ENCODE measurements at regions not wholly inside any gene's neighbourhood (a gene's known extent, or its start where the extent isn't known, plus 50 kb on each side); places are given as distances from the start of the nearest gene placed in this dataset.

- Histone ChIP-seq H3K4me3 (ENCODE audit: low read depth in 1 of 2, low read length in 2 of 2) (peak overlapping the region in 1 of 2 donors; percentile 25), H3K27me3 (ENCODE audit: low read depth, low read length) (no peaks in the 10 kb centered on the region), H3K9me3 (ENCODE audit: control insufficient read depth in 1 of 2, low read length in 2 of 2) (no peaks in the 10 kb centered on the region), H3K27ac (ENCODE audit: low read length) (peak overlapping the region; percentile 7), H3K36me3 (ENCODE audit: control insufficient read depth in 1 of 2, insufficient read depth in 2 of 2, low read length in 2 of 2) (no peaks in the 10 kb centered on the region), H3K4me1 (ENCODE audit: control insufficient read depth in 1 of 2, insufficient read depth in 2 of 2, low read length in 2 of 2) (peaks cover 6 to 17% of the 10 kb centered on the region in 2 donors)
Observed at GRCh38 chr5:166980666-166981065, 1310.8 kb upstream of the WWC1 start.

- Histone ChIP-seq H3K27me3 (ENCODE audit: low read depth, low read length) (no peaks in the 10 kb centered on the region), H3K4me3 (ENCODE audit: low read depth in 1 of 2, low read length in 2 of 2) (peak overlapping the region in 1 of 2 donors; percentile 4)
Observed at GRCh38 chr5:166982226-166982625, 1309.2 kb upstream of the WWC1 start.

GRCh38 chr5:166991601-166992000, 1299.8 kb upstream of the WWC1 start:
- Histone ChIP-seq H3K9me3 (ENCODE audit: control insufficient read depth in 1 of 2, low read length in 2 of 2) (no peaks in the 10 kb centered on the region), H3K4me3 (ENCODE audit: low read depth in 1 of 2, low read length in 2 of 2) (no peak overlapping the region), H3K27me3 (ENCODE audit: low read depth, low read length) (no peaks in the 10 kb centered on the region), H3K27ac (ENCODE audit: low read length) (no peak overlapping the region), H3K4me1 (ENCODE audit: control insufficient read depth in 1 of 2, insufficient read depth in 2 of 2, low read length in 2 of 2) (peaks cover 0 to 24% of the 10 kb centered on the region in 2 donors), H3K36me3 (ENCODE audit: control insufficient read depth in 1 of 2, insufficient read depth in 2 of 2, low read length in 2 of 2) (no peaks in the 10 kb centered on the region)

More at GRCh38 chr5:166982226-166982625, 1309.2 kb upstream of the WWC1 start:
- Histone ChIP-seq H3K4me1 (ENCODE audit: control insufficient read depth in 1 of 2, insufficient read depth in 2 of 2, low read length in 2 of 2) (peaks cover 6 to 17% of the 10 kb centered on the region in 2 donors), H3K27ac (ENCODE audit: low read length) (peak overlapping the region; percentile 17), H3K9me3 (ENCODE audit: control insufficient read depth in 1 of 2, low read length in 2 of 2) (no peaks in the 10 kb centered on the region), H3K36me3 (ENCODE audit: control insufficient read depth in 1 of 2, insufficient read depth in 2 of 2, low read length in 2 of 2) (no peaks in the 10 kb centered on the region)

GRCh38 chr5:166992108-166992507, 1299.3 kb upstream of the WWC1 start:
- Histone ChIP-seq H3K4me1 (ENCODE audit: control insufficient read depth in 1 of 2, insufficient read depth in 2 of 2, low read length in 2 of 2) (peaks cover 0 to 24% of the 10 kb centered on the region in 2 donors), H3K27me3 (ENCODE audit: low read depth, low read length) (no peaks in the 10 kb centered on the region), H3K4me3 (ENCODE audit: low read depth in 1 of 2, low read length in 2 of 2) (no peak overlapping the region), H3K9me3 (ENCODE audit: control insufficient read depth in 1 of 2, low read length in 2 of 2) (no peaks in the 10 kb centered on the region), H3K27ac (ENCODE audit: low read length) (no peak overlapping the region), H3K36me3 (ENCODE audit: control insufficient read depth in 1 of 2, insufficient read depth in 2 of 2, low read length in 2 of 2) (no peaks in the 10 kb centered on the region)

- H3K27ac ChIP-seq (ENCODE audit: low read length) = no peak overlapping the region
- no peak overlapping the region for H3K4me3 ChIP-seq (ENCODE audit: low read depth in 1 of 2, low read length in 2 of 2)
- H3K36me3 ChIP-seq (ENCODE audit: control insufficient read depth in 1 of 2, insufficient read depth in 2 of 2, low read length in 2 of 2) = no peaks in the 10 kb centered on the region
- no peaks in the 10 kb centered on the region for H3K27me3 ChIP-seq (ENCODE audit: low read depth, low read length)
- H3K9me3 ChIP-seq (ENCODE audit: control insufficient read depth in 1 of 2, low read length in 2 of 2) = no peaks in the 10 kb centered on the region
- peaks cover 0 to 24% of the 10 kb centered on the region in 2 donors for H3K4me1 ChIP-seq (ENCODE audit: control insufficient read depth in 1 of 2, insufficient read depth in 2 of 2, low read length in 2 of 2)
Observed at GRCh38 chr5:166992874-166993722, 1298.3 kb upstream of the WWC1 start.

- no peak overlapping the region for H3K27ac ChIP-seq (ENCODE audit: low read length)
- H3K4me1 ChIP-seq (ENCODE audit: control insufficient read depth in 1 of 2, insufficient read depth in 2 of 2, low read length in 2 of 2) = peaks cover 0 to 24% of the 10 kb centered on the region in 2 donors
- no peaks in the 10 kb centered on the region for H3K36me3 ChIP-seq (ENCODE audit: control insufficient read depth in 1 of 2, insufficient read depth in 2 of 2, low read length in 2 of 2)
- no peaks in the 10 kb centered on the region for H3K27me3 ChIP-seq (ENCODE audit: low read depth, low read length)
- no peaks in the 10 kb centered on the region for H3K9me3 ChIP-seq (ENCODE audit: control insufficient read depth in 1 of 2, low read length in 2 of 2)
- H3K4me3 ChIP-seq (ENCODE audit: low read depth in 1 of 2, low read length in 2 of 2) = peak overlapping the region in 1 of 2 donors; percentile 32
Observed at GRCh38 chr5:166994226-166994625, 1297.2 kb upstream of the WWC1 start.

GRCh38 chr5:167001246-167001645, 1290.2 kb upstream of the WWC1 start:
- H3K36me3 ChIP-seq (ENCODE audit: control insufficient read depth in 1 of 2, insufficient read depth in 2 of 2, low read length in 2 of 2) = no peaks in the 10 kb centered on the region
- H3K4me1 ChIP-seq (ENCODE audit: control insufficient read depth in 1 of 2, insufficient read depth in 2 of 2, low read length in 2 of 2) = no peaks in the 10 kb centered on the region
- H3K9me3 ChIP-seq (ENCODE audit: control insufficient read depth in 1 of 2, low read length in 2 of 2) = no peaks in the 10 kb centered on the region
- H3K27me3 ChIP-seq (ENCODE audit: low read depth, low read length) = no peaks in the 10 kb centered on the region
- H3K4me3 ChIP-seq (ENCODE audit: low read depth in 1 of 2, low read length in 2 of 2) = no peak overlapping the region
- no peak overlapping the region for H3K27ac ChIP-seq (ENCODE audit: low read length)

- H3K9me3 ChIP-seq (ENCODE audit: control insufficient read depth in 1 of 2, low read length in 2 of 2) = no peaks in the 10 kb centered on the region
- H3K4me1 ChIP-seq (ENCODE audit: control insufficient read depth in 1 of 2, insufficient read depth in 2 of 2, low read length in 2 of 2) = peaks cover 0 to 7% of the 10 kb centered on the region in 2 donors
- H3K27me3 ChIP-seq (ENCODE audit: low read depth, low read length) = no peaks in the 10 kb centered on the region
- H3K27ac ChIP-seq (ENCODE audit: low read length) = no peak overlapping the region
- H3K36me3 ChIP-seq (ENCODE audit: control insufficient read depth in 1 of 2, insufficient read depth in 2 of 2, low read length in 2 of 2) = no peaks in the 10 kb centered on the region
- H3K4me3 ChIP-seq (ENCODE audit: low read depth in 1 of 2, low read length in 2 of 2) = no peak overlapping the region
Observed at GRCh38 chr5:167008705-167009104, 1282.7 kb upstream of the WWC1 start.

- H3K27me3 ChIP-seq (ENCODE audit: low read depth, low read length) = no peaks in the 10 kb centered on the region
- H3K9me3 ChIP-seq (ENCODE audit: control insufficient read depth in 1 of 2, low read length in 2 of 2) = no peaks in the 10 kb centered on the region
- no peak overlapping the region for H3K27ac ChIP-seq (ENCODE audit: low read length)
- H3K4me1 ChIP-seq (ENCODE audit: control insufficient read depth in 1 of 2, insufficient read depth in 2 of 2, low read length in 2 of 2) = peaks cover 0 to 18% of the 10 kb centered on the region in 2 donors
- H3K36me3 ChIP-seq (ENCODE audit: control insufficient read depth in 1 of 2, insufficient read depth in 2 of 2, low read length in 2 of 2) = no peaks in the 10 kb centered on the region
- H3K4me3 ChIP-seq (ENCODE audit: low read depth in 1 of 2, low read length in 2 of 2) = no peak overlapping the region
Observed at GRCh38 chr5:167011196-167011595, 1280.2 kb upstream of the WWC1 start.

GRCh38 chr5:167012123-167013034, 1279.1 kb upstream of the WWC1 start:
- Histone ChIP-seq H3K4me1 (ENCODE audit: control insufficient read depth in 1 of 2, insufficient read depth in 2 of 2, low read length in 2 of 2) (peaks cover 0 to 18% of the 10 kb centered on the region in 2 donors), H3K36me3 (ENCODE audit: control insufficient read depth in 1 of 2, insufficient read depth in 2 of 2, low read length in 2 of 2) (no peaks in the 10 kb centered on the region), H3K9me3 (ENCODE audit: control insufficient read depth in 1 of 2, low read length in 2 of 2) (no peaks in the 10 kb centered on the region), H3K27me3 (ENCODE audit: low read depth, low read length) (no peaks in the 10 kb centered on the region), H3K4me3 (ENCODE audit: low read depth in 1 of 2, low read length in 2 of 2) (no peak overlapping the region), H3K27ac (ENCODE audit: low read length) (no peak overlapping the region)

- Histone ChIP-seq H3K27ac (ENCODE audit: low read length) (no peak overlapping the region), H3K4me1 (ENCODE audit: control insufficient read depth in 1 of 2, insufficient read depth in 2 of 2, low read length in 2 of 2) (peaks cover 0 to 10% of the 10 kb centered on the region in 2 donors), H3K4me3 (ENCODE audit: low read depth in 1 of 2, low read length in 2 of 2) (no peak overlapping the region), H3K36me3 (ENCODE audit: control insufficient read depth in 1 of 2, insufficient read depth in 2 of 2, low read length in 2 of 2) (no peaks in the 10 kb centered on the region), H3K27me3 (ENCODE audit: low read depth, low read length) (no peaks in the 10 kb centered on the region), H3K9me3 (ENCODE audit: control insufficient read depth in 1 of 2, low read length in 2 of 2) (no peaks in the 10 kb centered on the region)
Observed at GRCh38 chr5:167014401-167015056, 1276.9 kb upstream of the WWC1 start.

Measured in muscle layer of duodenum (tissue), 2 donors.